HG03196 (cell line): ENCODE measurements at regions not wholly inside any gene's neighbourhood (a gene's known extent, or its start where the extent isn't known, plus 50 kb on each side); places are given as distances from the start of the nearest gene placed in this dataset.
"Not testable (repeated sequence)": the region's sequence is repeated elsewhere in the genome, so short reads cannot be mapped to it uniquely, and the experiment has no call there.

ENCODE experiments used
- ATAC-seq: cut with Tn5 transposase; IDR thresholded peaks from one replicate; pipeline ENCODE4 v1.9.1; 2021; ENCODE audit not compliant: unreplicated experiment

GRCh38 chr10:33913194-33913593, 578.7 kb upstream of the NRP1 start:
- ATAC-seq, result no peak

- ATAC-seq, result not testable (repeated sequence)
Measured at GRCh38 chr10:33909476-33909875, 575.0 kb upstream of the NRP1 start.

- ATAC-seq, result no peak
Measured at GRCh38 chr10:33901166-33901565, 566.7 kb upstream of the NRP1 start.

- ATAC-seq, result no peak
Measured at GRCh38 chr10:33900596-33900995, 566.1 kb upstream of the NRP1 start.

GRCh38 chr10:33899578-33900531, 565.4 kb upstream of the NRP1 start:
- ATAC-seq, result no peak

- no peak for ATAC-seq
Measured at GRCh38 chr10:33897291-33897752, 562.9 kb upstream of the NRP1 start.

GRCh38 chr10:33893506-33893905, 559.0 kb upstream of the NRP1 start:
- no peak for ATAC-seq

- ATAC-seq, result no peak
Measured at GRCh38 chr10:33889371-33889770, 554.9 kb upstream of the NRP1 start.

- no peak for ATAC-seq
Measured at GRCh38 chr10:33887188-33887587, 552.7 kb upstream of the NRP1 start.

- no peak for ATAC-seq
Measured at GRCh38 chr10:33886299-33886698, 551.8 kb upstream of the NRP1 start.

- no peak for ATAC-seq
Measured at GRCh38 chr10:33884604-33885003, 550.1 kb upstream of the NRP1 start.

- ATAC-seq, result no peak
Measured at GRCh38 chr10:33883881-33884280, 549.4 kb upstream of the NRP1 start.

GRCh38 chr10:33882996-33883395, 548.5 kb upstream of the NRP1 start:
- no peak for ATAC-seq

GRCh38 chr10:33880291-33880690, 545.8 kb upstream of the NRP1 start:
- ATAC-seq, result no peak

GRCh38 chr10:33878238-33878786, 543.8 kb upstream of the NRP1 start:
- no peak for ATAC-seq

GRCh38 chr10:33876584-33877400, 542.3 kb upstream of the NRP1 start:
- ATAC-seq, result no peak

- no peak for ATAC-seq
Measured at GRCh38 chr10:33875924-33876583, 541.6 kb upstream of the NRP1 start.

GRCh38 chr10:33871061-33871956, 536.8 kb upstream of the NRP1 start:
- ATAC-seq, result no peak

GRCh38 chr10:33869481-33869880, 535.0 kb upstream of the NRP1 start:
- ATAC-seq, result no peak

GRCh38 chr10:33869028-33869427, 534.6 kb upstream of the NRP1 start:
- ATAC-seq, result no peak
